ENCODE measurements at regions not wholly inside any gene's neighbourhood (a gene's known extent, or its start where the extent isn't known, plus 50 kb on each side); places are given as distances from the start of the nearest gene placed in this dataset.

- no peak for TF ChIP-seq CTCF (optimal IDR thresholded peaks at IDR 0.05 in 1 of 3, IDR thresholded peaks at IDR 0.05 in 1 of 3, conservative IDR thresholded peaks at IDR 0.05 in 1 of 3; ENCODE audit: extremely low read depth in 1 of 3, insufficient read depth in 2 of 3, low read length in 3 of 3)
- TF ChIP-seq EZH2 (IDR thresholded peaks at IDR 0.05; ENCODE audit: low read length): no peak
Observed at GRCh38 chr10:62620491-62620890, 184.0 kb upstream of the ADO start.
